Tibial nerve (tissue), 4 donors: ENCODE measurements at regions not wholly inside any gene's neighbourhood (a gene's known extent, or its start where the extent isn't known, plus 50 kb on each side); places are given as distances from the start of the nearest gene placed in this dataset.
"Not testable (repeated sequence)": the region's sequence is repeated elsewhere in the genome, so short reads cannot be mapped to it uniquely, and the experiment has no call there.

Source experiments
- DNase-seq, 2 donors: peaks; one replicate each; pipeline ENCODE4 v3.0.0-alpha.2; 2019; ENCODE audit warnings: low spot score in 2 of 2
- H3K27ac ChIP-seq, 4 donors: fragments of 200-600 bp; sonication (generic) in 3 of 4; one replicate each; pipeline ENCODE4 v1.5.1; 2017 to 2019; ENCODE audit warnings: mild to moderate bottlenecking in 1 of 4
- H3K27me3 ChIP-seq, 2 donors: fragments of 200-600 bp; sonication (generic) in 1 of 2; one replicate each; pipeline versions ENCODE4 v1.5.1 to v1.6.0; 2017 to 2019
- H3K36me3 ChIP-seq, 3 donors: fragments of 200-600 bp; sonication (generic); one replicate each; pipeline ENCODE4 v1.5.1; 2018 to 2019
- H3K4me1 ChIP-seq, 4 donors: fragments of 200-600 bp; sonication (generic) in 3 of 4; one replicate each; pipeline ENCODE4 v1.5.1; 2017 to 2019
- H3K4me3 ChIP-seq, 4 donors: fragments of 200-600 bp; sonication (generic) in 3 of 4; one replicate each; pipeline ENCODE4 v1.5.1; 2017 to 2019; ENCODE audit warnings: mild to moderate bottlenecking in 1 of 4, moderate library complexity in 1 of 4
- H3K9me3 ChIP-seq, 4 donors: fragments of 200-600 bp; sonication (generic) in 3 of 4; one replicate each; pipeline ENCODE4 v1.5.1; 2017 to 2019
- WGBS, 2 donors: methylation state at CpG; one replicate each; pipeline ENCODE4 v1.1.5; 2018; 5-methylcytosine and 5-hydroxymethylcytosine counted together

- H3K36me3 ChIP-seq, DNase-seq, H3K27me3 ChIP-seq, H3K4me3 ChIP-seq, H3K4me1 ChIP-seq, H3K27ac ChIP-seq, H3K9me3 ChIP-seq: not testable (repeated sequence)
- 83% methylated on average over 1 of the region's 5 CpGs; no CpG with 5 or more reads in 1 of the 2 donors for WGBS, 2 donors
Measured at GRCh38 chr2:87559001-87559400, 188.9 kb upstream of the PLGLB2 start.

- not testable (repeated sequence) for H3K9me3 ChIP-seq, H3K27ac ChIP-seq, H3K27me3 ChIP-seq, H3K36me3 ChIP-seq, H3K4me3 ChIP-seq, H3K4me1 ChIP-seq, DNase-seq
- WGBS, 2 donors, result 81 to 100% methylated on average over 2 of the region's 2 CpGs
Measured at GRCh38 chr2:87559735-87560134, 188.2 kb upstream of the PLGLB2 start.

- H3K4me3 ChIP-seq, H3K27me3 ChIP-seq, H3K27ac ChIP-seq, H3K4me1 ChIP-seq, DNase-seq, H3K36me3 ChIP-seq, H3K9me3 ChIP-seq: not testable (repeated sequence)
- 80 to 86% methylated on average over 1 of the region's 3 CpGs for WGBS, 2 donors
Measured at GRCh38 chr2:87565116-87565515, 182.8 kb upstream of the PLGLB2 start.

- H3K4me1 ChIP-seq, H3K27ac ChIP-seq, H3K9me3 ChIP-seq, H3K4me3 ChIP-seq, DNase-seq, H3K36me3 ChIP-seq, H3K27me3 ChIP-seq: not testable (repeated sequence)
- WGBS, 2 donors, result 68 to 71% methylated on average over 3 of the region's 3 CpGs
Measured at GRCh38 chr2:87566531-87566930, 181.4 kb upstream of the PLGLB2 start.

- H3K27ac ChIP-seq, H3K36me3 ChIP-seq, H3K27me3 ChIP-seq, H3K4me3 ChIP-seq, H3K4me1 ChIP-seq, H3K9me3 ChIP-seq, DNase-seq: not testable (repeated sequence)
- 84 to 90% methylated on average over 10 of the region's 11 CpGs for whole genome bisulfite sequencing, 2 donors
Measured at GRCh38 chr2:87567093-87567492, 180.8 kb upstream of the PLGLB2 start.

- not testable (repeated sequence) for H3K27ac ChIP-seq, H3K27me3 ChIP-seq, H3K36me3 ChIP-seq, H3K4me3 ChIP-seq, H3K9me3 ChIP-seq, H3K4me1 ChIP-seq, DNase-seq
- WGBS, 2 donors, result 84 to 96% methylated on average over 2 of the region's 3 CpGs
Measured at GRCh38 chr2:87567912-87568311, 180.0 kb upstream of the PLGLB2 start.

GRCh38 chr2:87568554-87569278 lies 179.2 kb upstream of the PLGLB2 start:
- DNase-seq, H3K9me3 ChIP-seq, H3K4me1 ChIP-seq, H3K27me3 ChIP-seq, H3K27ac ChIP-seq, H3K4me3 ChIP-seq, H3K36me3 ChIP-seq: not testable (repeated sequence)
- WGBS, 2 donors, result 77 to 82% methylated on average over 8 of the region's 10 CpGs

- not testable (repeated sequence) for DNase-seq, H3K4me1 ChIP-seq, H3K9me3 ChIP-seq, H3K36me3 ChIP-seq, H3K27ac ChIP-seq, H3K27me3 ChIP-seq, H3K4me3 ChIP-seq
- 88 to 92% methylated on average over 7 of the region's 11 CpGs for WGBS, 2 donors
Measured at GRCh38 chr2:87569689-87570397, 178.0 kb upstream of the PLGLB2 start.

GRCh38 chr2:87571889-87572465 lies 175.9 kb upstream of the PLGLB2 start:
- not testable (repeated sequence) for DNase-seq, H3K27ac ChIP-seq, H3K36me3 ChIP-seq, H3K4me1 ChIP-seq, H3K27me3 ChIP-seq, H3K9me3 ChIP-seq, H3K4me3 ChIP-seq
- 100% methylated on average over 2 of the region's 8 CpGs for WGBS, 2 donors

GRCh38 chr2:87572906-87573305 lies 175.0 kb upstream of the PLGLB2 start:
- not testable (repeated sequence) for H3K27ac ChIP-seq, H3K27me3 ChIP-seq, H3K4me3 ChIP-seq, H3K9me3 ChIP-seq, H3K4me1 ChIP-seq, H3K36me3 ChIP-seq, DNase-seq
- 67% methylated on average over 3 of the region's 12 CpGs; no CpG with 5 or more reads in 1 of the 2 donors for WGBS, 2 donors

- not testable (repeated sequence) for H3K27me3 ChIP-seq, DNase-seq, H3K27ac ChIP-seq, H3K9me3 ChIP-seq, H3K36me3 ChIP-seq, H3K4me3 ChIP-seq, H3K4me1 ChIP-seq
- WGBS, 2 donors, result no CpG with 5 or more reads among the region's 14 CpGs
Measured at GRCh38 chr2:87573386-87574192, 174.3 kb upstream of the PLGLB2 start.

GRCh38 chr2:87574193-87575119 lies 173.4 kb upstream of the PLGLB2 start:
- not testable (repeated sequence) for DNase-seq, H3K4me1 ChIP-seq, H3K27me3 ChIP-seq, H3K36me3 ChIP-seq, H3K4me3 ChIP-seq, H3K27ac ChIP-seq, H3K9me3 ChIP-seq
- 17 to 58% methylated on average over 2 of the region's 10 CpGs for WGBS, 2 donors
